ENCODE measurements at regions not wholly inside any gene's neighbourhood (a gene's known extent, or its start where the extent isn't known, plus 50 kb on each side); places are given as distances from the start of the nearest gene placed in this dataset.
A peak's percentile ranks its signal among the peaks of the same experiment; 100 is the strongest.
"Not testable (repeated sequence)": the region's sequence is repeated elsewhere in the genome, so short reads cannot be mapped to it uniquely, and the experiment has no call there.

DNA sequence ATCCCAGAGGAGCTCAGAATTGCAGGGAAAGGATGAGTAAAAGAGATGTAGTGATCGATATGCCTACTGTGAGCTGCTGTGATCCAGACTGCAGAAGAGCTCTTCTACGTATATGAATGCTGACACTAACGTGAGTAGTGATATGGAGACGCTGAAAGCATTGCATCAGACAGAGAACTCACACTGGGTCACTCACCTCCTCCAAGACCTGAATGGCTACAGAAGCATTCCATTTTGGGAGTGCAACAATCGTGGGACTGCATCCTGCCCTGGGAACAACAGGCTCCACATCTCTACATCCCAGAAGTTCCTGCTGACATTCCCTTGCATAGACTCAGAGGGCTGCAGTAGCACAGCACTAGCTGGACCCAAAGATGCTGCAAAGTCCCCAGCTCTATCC lies 755.9 kb upstream of the MEF2C start:
- no peak for DNase-seq (ENCODE audit: extremely low read depth in 1 of 11, low read depth in 9 of 11, low spot score in 4 of 11)

- DNase-seq (ENCODE audit: extremely low read depth in 1 of 11, low read depth in 9 of 11, low spot score in 4 of 11): not testable (repeated sequence)
These were observed 751.2 kb upstream of the MEF2C start for GRCh38 chr5:89634176-89634575.

DNA sequence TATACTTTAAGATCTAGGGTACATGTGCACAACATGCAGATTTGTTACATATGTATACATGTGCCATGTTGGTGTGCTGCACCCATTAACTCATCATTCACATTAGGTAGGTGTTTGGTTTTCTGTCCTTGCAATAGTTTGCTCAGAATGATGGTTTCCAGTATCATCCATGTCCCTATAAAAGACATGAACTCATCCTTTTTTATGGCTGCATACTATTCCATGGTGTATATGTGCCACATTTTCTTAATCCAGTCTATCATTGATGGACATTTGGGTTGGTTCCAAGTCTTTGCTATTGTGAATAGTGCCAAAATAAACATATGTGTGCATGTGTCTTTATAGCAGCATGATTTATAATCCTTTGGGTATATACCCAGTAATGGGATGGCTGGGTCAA lies 747.1 kb upstream of the MEF2C start:
- not testable (repeated sequence) for DNase-seq (ENCODE audit: extremely low read depth in 1 of 11, low read depth in 9 of 11, low spot score in 4 of 11)

- no peak for DNase-seq (ENCODE audit: extremely low read depth in 1 of 11, low read depth in 9 of 11, low spot score in 4 of 11)
These were observed 746.1 kb upstream of the MEF2C start for GRCh38 chr5:89628876-89629635.

- DNase-seq (ENCODE audit: extremely low read depth in 1 of 11, low read depth in 9 of 11, low spot score in 4 of 11): no peak
These were observed 733.0 kb upstream of the MEF2C start for GRCh38 chr5:89615839-89616518.

GRCh38 chr5:89613222-89613956 lies 730.4 kb upstream of the MEF2C start:
- DNase-seq (ENCODE audit: extremely low read depth in 1 of 11, low read depth in 9 of 11, low spot score in 4 of 11): no peak

DNA sequence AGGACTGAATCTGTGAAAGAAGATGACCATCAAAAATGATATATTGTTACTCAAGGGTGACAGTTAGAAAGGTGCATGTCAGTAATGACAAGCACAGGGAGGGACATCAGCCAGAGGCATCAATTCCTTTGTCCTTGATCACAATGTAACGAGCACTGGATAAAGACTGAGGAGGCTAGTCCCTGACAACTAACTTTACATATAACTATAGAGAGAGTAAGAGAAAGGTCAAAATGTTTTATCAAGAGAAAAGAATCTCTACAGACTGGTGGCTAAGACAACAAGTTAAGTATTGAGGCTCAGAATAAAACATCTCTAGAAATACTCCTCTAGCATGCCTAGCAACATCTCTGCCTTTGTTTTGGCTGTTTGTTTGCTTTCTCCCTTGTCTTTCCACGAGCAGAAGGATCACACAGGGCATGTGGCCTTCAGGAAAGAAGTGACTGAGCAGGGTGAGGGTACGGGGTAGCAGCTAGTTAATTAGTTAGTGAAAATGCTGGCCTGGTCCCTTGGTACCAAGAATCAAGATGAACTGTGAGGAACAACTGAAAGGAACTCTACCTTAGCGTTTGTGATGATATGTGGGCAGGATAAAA lies 724.1 kb upstream of the MEF2C start:
- no peak for DNase-seq (ENCODE audit: extremely low read depth in 1 of 11, low read depth in 9 of 11, low spot score in 4 of 11)

- no peak for DNase-seq (ENCODE audit: extremely low read depth in 1 of 11, low read depth in 9 of 11, low spot score in 4 of 11)
These were observed 721.4 kb upstream of the MEF2C start for GRCh38 chr5:89604342-89604741.

DNA sequence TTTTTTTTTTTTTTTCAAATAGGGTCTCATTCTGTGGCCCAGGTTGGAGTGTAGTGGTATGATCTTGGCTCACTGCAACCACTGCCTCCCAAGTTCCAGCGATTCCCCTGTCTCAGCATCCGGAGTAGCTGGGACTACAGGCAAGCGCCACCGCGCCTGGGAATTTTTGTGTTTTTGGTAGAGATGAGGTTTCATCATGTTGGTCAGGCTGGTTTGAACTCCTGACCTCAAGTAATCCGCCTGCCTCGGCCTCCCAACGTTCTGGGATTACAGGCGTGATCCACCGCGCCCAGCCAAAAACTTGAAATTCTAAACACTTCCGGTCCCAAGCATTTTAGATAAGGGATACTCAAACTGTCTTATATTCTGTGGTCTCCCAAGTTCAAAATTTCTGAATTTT lies 718.9 kb upstream of the MEF2C start:
- DNase-seq (ENCODE audit: extremely low read depth in 1 of 11, low read depth in 9 of 11, low spot score in 4 of 11): no peak

DNA sequence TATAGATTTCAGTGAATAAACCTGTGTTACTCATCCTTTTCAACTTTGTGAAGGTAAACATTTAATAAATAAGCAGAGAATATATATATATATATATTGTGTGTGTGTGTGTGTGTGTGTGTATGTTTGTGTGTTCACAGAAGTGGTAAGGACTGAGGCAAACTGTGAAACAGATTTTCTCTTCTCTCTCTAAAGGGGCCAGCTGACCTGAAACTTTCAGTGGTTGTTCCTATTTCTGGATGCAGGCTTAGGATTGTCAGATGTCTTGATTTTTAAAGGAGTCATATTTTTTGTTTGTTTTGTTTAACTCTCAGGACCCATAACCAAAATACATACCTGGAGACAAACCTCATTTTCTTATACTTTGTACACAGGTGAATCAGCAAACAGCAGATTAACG lies 714.9 kb upstream of the MEF2C start:
- DNase-seq (ENCODE audit: extremely low read depth in 1 of 11, low read depth in 9 of 11, low spot score in 4 of 11): no peak

DNA sequence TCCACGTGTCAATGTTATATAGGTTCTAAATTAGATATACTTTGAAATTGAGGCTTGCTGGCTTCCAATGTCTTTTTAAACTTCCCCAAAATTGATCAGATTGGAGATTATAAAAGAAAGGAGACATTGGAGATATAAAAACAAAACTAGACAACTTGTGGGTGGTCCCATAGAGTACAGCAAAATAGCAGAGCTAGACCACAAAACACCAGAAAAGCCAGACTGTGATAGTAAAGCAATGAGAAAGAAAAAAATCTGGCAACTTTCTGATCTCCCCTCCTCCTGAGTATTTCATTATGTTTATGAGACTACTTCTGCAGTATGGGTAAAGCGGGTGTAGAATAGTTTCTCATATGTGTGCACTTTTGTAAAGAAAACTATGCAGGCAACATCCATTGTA lies 713.8 kb upstream of the MEF2C start:
- DNase-seq (ENCODE audit: extremely low read depth in 1 of 11, low read depth in 9 of 11, low spot score in 4 of 11): no peak

DNA sequence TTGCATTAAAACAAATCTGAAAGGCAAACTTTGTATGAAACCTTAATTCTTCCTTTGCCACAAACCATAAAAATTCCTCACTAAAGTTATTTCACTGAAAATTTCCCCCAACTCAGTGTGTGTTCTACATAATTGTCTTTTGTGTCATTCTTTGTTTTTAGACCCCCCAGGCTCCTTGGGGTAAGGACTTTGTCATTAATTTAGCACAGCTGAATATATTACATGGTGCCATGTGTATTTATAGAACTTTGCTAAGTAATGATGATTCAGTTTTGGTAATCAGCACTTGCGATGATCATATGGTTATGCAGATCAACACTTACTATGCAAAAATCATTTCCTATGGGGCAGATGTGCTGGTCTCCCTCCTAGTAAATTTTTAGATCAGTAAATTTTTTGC lies 712.1 kb upstream of the MEF2C start:
- no peak for DNase-seq (ENCODE audit: extremely low read depth in 1 of 11, low read depth in 9 of 11, low spot score in 4 of 11)

- no peak for DNase-seq (ENCODE audit: extremely low read depth in 1 of 11, low read depth in 9 of 11, low spot score in 4 of 11)
These were observed 701.5 kb upstream of the MEF2C start for GRCh38 chr5:89584339-89584956.

GRCh38 chr5:89583534-89583933 lies 700.5 kb upstream of the MEF2C start:
- DNase-seq (ENCODE audit: extremely low read depth in 1 of 11, low read depth in 9 of 11, low spot score in 4 of 11): no peak

DNA sequence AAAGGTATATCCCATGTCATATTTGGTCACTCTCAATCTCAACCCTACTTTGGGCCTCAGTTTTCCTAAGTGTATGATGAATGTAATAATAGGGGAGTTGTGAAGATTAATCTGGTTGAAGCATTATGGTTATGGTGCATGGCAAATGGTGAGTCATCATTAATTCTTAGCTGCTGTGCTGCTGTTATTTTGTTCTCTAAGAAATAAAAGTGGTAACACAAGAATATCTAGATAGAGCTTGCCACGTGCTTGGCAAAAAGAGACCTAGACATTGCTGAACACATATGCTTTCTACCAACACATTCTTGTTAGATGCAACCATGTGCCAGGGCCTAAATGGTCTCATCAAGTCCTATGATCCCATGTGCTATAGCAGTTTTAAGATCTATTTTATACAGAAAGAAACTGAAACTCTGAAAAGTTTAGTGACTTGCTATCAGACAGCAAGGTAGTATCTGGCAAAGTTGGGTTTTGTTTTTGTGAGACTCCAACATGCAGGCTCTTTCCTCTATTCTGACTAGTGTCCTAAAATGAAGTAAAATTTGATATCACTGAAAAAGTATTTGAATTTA lies 699.9 kb upstream of the MEF2C start:
- no peak for DNase-seq (ENCODE audit: extremely low read depth in 1 of 11, low read depth in 9 of 11, low spot score in 4 of 11)

DNA sequence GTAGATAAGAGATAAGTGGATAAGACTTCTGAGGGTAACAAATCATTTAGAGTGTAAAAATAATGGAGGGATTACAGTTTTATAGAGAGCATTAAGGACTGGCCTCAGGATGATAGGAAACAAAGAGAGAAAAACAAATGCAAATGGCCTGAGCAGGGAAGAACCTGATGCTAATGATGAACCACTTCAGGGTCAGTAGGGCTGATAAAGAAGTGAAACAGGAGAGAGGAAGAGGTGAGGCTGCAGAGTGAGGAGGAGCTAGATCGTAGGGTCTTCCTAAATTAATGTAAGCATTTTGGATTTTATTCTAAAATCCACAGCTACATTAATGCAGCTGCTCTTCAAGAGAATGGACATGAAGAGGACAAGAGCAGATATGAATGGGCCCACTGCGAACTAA lies 698.0 kb upstream of the MEF2C start:
- no peak for DNase-seq (ENCODE audit: extremely low read depth in 1 of 11, low read depth in 9 of 11, low spot score in 4 of 11)

DNA sequence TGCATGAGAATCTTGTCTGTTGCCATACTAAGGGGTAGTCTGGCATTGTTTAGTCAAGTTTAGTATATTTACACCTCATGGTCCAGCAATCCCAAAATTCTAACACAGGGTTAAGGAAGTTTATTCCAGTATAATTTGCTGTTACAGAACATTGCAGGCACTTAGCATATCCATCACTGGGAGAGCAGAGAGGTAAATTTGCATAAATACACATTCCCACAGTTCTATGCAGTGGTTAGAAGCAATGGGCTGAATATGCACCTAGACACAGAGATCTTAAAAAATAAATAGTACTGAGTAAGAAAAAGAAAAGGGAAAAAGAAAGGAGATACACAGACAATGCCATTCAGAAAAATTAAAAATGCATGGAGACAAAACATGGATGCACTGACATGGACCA lies 692.3 kb upstream of the MEF2C start:
- no peak for DNase-seq (ENCODE audit: extremely low read depth in 1 of 11, low read depth in 9 of 11, low spot score in 4 of 11)

- DNase-seq (ENCODE audit: extremely low read depth in 1 of 11, low read depth in 9 of 11, low spot score in 4 of 11): no peak
These were observed 690.4 kb upstream of the MEF2C start for GRCh38 chr5:89573345-89573744.

GRCh38 chr5:89572696-89573095 lies 689.7 kb upstream of the MEF2C start:
- peak in 1 of 11 donors; percentile 4 for DNase-seq (ENCODE audit: extremely low read depth in 1 of 11, low read depth in 9 of 11, low spot score in 4 of 11)

Measured in renal cortex interstitium (tissue), 11 donors.